ENCODE measurements at regions not wholly inside any gene's neighbourhood (a gene's known extent, or its start where the extent isn't known, plus 50 kb on each side); places are given as distances from the start of the nearest gene placed in this dataset.

GRCh38 chr13:90594681-90595080 is 752.8 kb upstream of the MIR17HG start (continued):
- no peak for TF ChIP-seq ZNF462 (CRISPR knock-in tag; IDR thresholded peaks at IDR 0.05)
- TF ChIP-seq ETS1 (IDR thresholded peaks at IDR 0.05), result no peak
- no peak for TF ChIP-seq JUNB (IDR thresholded peaks at IDR 0.05; ENCODE audit: unreplicated experiment)

GRCh38 chr13:90605664-90606063 is 741.8 kb upstream of the MIR17HG start:
- H3K27me3 Mint-ChIP-seq (ENCODE audit: insufficient read depth, low read depth, poor library complexity), result no peaks in the 10 kb centered on the region
- H3K9me3 Mint-ChIP-seq, result no peaks in the 10 kb centered on the region
- H3K4me3 Mint-ChIP-seq, result no peak overlapping the region
- TF ChIP-seq EZH2 (IDR thresholded peaks at IDR 0.05; ENCODE audit: low read depth, unreplicated experiment) (no peak), CREB1 (CRISPR knock-in tag; IDR thresholded peaks at IDR 0.05; ENCODE audit: low read depth) (no peak), REST (IDR thresholded peaks at IDR 0.05; ENCODE audit: unreplicated experiment) (no peak), NANOG (IDR thresholded peaks at IDR 0.05; ENCODE audit: borderline replicate concordance) (no peak), ZNF331 (CRISPR knock-in tag; IDR thresholded peaks at IDR 0.05; ENCODE audit: low read depth) (no peak), EZH2phosphoT487 (IDR thresholded peaks at IDR 0.05; ENCODE audit: unreplicated experiment) (no peak), CTCF (conservative IDR thresholded peaks at IDR 0.05; ENCODE audit: low read depth in 2 of 2) (no peak), JUNB (IDR thresholded peaks at IDR 0.05; ENCODE audit: unreplicated experiment) (no peak), STAT1 (IDR thresholded peaks at IDR 0.05; ENCODE audit: unreplicated experiment) (no peak)

More at GRCh38 chr13:90605664-90606063, 741.8 kb upstream of the MIR17HG start:
- Histone ChIP-seq H3K27ac (ENCODE audit: low read depth) (no peak overlapping the region), H3K36me3 (ENCODE audit: insufficient read depth) (no peaks in the 10 kb centered on the region), H3K4me1 (ENCODE audit: insufficient read depth) (no peaks in the 10 kb centered on the region), H2AFZ (no peak overlapping the region), H3F3A (replicated peaks; ENCODE audit: low read depth) (no peaks in the 10 kb centered on the region), H3K79me2 (replicated peaks; ENCODE audit: insufficient read depth) (no peaks in the 10 kb centered on the region), H3K4me3 (no peak overlapping the region), H3K4me2 (no peak overlapping the region), H3K9me2 (ENCODE audit: insufficient read depth) (no peaks in the 10 kb centered on the region), H3K27me3 (ENCODE audit: insufficient read depth) (no peaks in the 10 kb centered on the region), H4K20me1 (replicated peaks; ENCODE audit: insufficient read depth) (no peaks in the 10 kb centered on the region)
- Mint-ChIP-seq H3K27ac (no peak overlapping the region), H3K36me3 (ENCODE audit: low read depth) (no peaks in the 10 kb centered on the region), H3K4me1 (no peaks in the 10 kb centered on the region)
- DNase-seq (ENCODE audit: low spot score) (no peak), ATAC-seq (no peak)

All from GM23338 (cell line).